ENCODE measurements at regions not wholly inside any gene's neighbourhood (a gene's known extent, or its start where the extent isn't known, plus 50 kb on each side); places are given as distances from the start of the nearest gene placed in this dataset.

DNA sequence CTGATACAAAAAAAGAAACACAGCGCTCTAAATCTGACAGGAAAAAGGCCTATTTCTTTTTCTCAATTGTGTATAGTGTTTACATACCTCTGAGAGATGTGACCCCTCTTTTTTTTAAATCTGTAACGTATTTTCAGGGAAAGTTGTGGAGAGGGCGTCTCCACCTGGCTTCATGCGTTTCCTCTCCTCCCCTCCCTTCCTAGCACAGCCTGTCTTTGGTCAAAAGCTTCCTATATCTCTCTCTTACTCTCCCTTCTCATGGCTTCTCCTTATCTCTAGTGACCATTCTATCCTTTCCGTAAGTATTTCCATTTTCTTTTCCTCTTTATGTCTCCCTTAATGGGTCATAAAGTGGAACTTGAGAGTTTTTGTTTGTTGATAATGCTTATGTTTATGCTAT is 458.9 kb downstream of the HACE1 start:
- no peak for DNase-seq (ENCODE audit: low spot score)
- no peaks in the 10 kb centered on the region for H3K4me1 Mint-ChIP-seq (ENCODE audit: low read depth in 2 of 2)
- no peak for ATAC-seq
- no peaks in the 10 kb centered on the region for H3K27me3 Mint-ChIP-seq
- H3K27ac Mint-ChIP-seq: no peak overlapping the region
- H3K9me3 Mint-ChIP-seq: peaks cover 3% of the 10 kb centered on the region
- H3K4me3 Mint-ChIP-seq: no peak overlapping the region
- no peaks in the 10 kb centered on the region for H3K36me3 Mint-ChIP-seq

DNA sequence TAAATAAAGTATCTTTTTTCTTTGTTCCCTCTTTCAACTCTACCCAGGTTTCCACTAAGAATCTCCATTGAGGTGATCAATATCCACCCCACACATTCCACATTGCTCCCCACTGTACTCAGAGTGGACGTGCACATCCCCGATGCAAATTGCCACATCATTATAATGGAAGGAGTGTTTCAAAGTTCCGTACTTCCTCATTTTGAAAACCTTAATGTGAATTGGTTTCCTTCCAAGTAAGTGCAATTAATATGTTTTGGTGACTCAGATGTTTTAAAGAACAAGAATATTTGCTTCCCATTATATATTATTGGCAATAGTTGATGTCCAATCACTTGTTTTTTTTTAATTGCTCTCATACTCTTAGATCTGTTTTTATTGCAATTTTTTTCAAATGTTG is 463.6 kb downstream of the HACE1 start:
- no peak for ATAC-seq
- DNase-seq (ENCODE audit: low spot score): no peak
- no peak overlapping the region for H3K4me3 Mint-ChIP-seq
- H3K36me3 Mint-ChIP-seq: no peaks in the 10 kb centered on the region
- H3K27me3 Mint-ChIP-seq: no peaks in the 10 kb centered on the region
- peaks cover 6% of the 10 kb centered on the region for H3K9me3 Mint-ChIP-seq
- no peak overlapping the region for H3K27ac Mint-ChIP-seq
- H3K4me1 Mint-ChIP-seq (ENCODE audit: low read depth in 2 of 2): no peaks in the 10 kb centered on the region

DNA sequence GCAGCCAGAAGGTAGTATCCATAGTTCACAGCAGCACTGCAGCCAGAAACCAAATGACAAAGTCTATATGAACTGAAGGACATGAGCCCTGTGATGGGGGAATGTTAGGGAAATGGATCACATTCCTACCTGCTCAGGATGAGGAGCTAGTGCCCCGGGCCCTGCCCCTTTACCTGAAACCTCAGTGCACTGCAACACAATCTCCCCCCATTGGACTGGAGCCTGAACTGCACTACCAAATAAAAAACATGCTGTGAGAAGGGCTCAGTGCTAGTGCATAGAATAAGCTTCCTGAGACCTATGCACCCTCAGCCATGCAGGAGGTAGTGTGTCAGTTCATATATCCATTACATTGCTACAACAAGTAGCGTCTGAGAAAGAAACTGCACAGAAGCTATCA is 477.8 kb downstream of the HACE1 start:
- Mint-ChIP-seq H3K36me3 (no peaks in the 10 kb centered on the region), H3K27ac (no peak overlapping the region), H3K4me1 (ENCODE audit: low read depth in 2 of 2) (no peaks in the 10 kb centered on the region), H3K4me3 (no peak overlapping the region), H3K27me3 (no peaks in the 10 kb centered on the region), H3K9me3 (peaks cover 3% of the 10 kb centered on the region)
- no peak for DNase-seq (ENCODE audit: low spot score)
- no peak for ATAC-seq

DNA sequence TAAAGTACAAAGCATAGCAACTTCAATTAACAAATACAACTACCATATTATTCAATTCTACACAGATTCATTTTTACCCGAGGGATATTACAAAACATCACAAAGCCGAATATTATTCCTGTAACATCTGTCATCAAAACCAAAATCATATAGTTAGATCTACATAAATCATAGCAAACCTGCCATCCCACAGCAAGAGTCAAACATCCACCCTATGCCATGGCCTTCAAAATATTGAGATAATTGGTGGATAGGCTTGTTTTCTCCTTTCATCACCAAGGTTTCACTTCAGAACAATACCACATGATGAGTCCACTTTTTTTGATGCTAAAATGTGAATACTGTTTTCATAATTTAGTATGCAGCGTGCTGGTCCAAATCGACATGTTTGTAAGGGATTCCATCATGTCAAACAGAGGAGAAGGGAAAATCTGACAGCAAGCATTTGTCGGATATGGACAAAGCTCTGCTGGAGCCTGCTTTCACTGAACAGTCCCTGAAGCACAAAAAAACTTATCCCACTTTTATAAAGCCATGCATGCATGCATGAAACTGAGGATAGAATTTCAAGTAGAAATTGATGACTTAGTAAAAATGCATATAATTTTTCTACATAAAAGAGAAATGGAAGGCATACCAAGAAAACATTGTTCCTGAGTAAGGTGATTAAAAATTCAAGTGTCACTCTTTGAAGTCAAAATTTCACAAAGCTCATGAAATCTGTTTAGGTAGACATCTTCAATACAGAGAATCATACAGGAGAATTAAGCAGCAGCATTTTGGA is 494.1 kb downstream of the HACE1 start:
- H3K27me3 Mint-ChIP-seq: no peaks in the 10 kb centered on the region
- no peak overlapping the region for H3K27ac Mint-ChIP-seq

DNA sequence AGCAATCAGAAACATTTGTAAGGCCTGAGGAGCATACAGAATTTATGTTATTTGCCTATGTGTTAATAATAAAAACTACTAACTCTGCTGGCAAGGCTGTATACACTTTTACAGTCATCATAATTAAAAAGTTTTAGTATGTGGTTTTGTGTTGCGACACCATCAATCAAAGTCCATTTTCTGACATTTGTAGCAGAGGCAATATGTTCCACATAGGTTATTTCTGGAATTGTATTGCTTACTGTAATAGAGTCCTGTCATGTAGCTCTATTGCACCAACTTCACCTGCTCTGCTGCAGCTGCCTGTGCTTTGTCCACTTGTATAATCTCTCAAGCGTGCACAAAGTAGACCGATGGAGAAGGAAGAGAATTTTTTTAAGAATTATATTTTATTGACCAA is 501.8 kb downstream of the HACE1 start:
- Mint-ChIP-seq H3K27me3 (no peaks in the 10 kb centered on the region), H3K4me3 (no peak overlapping the region), H3K36me3 (no peaks in the 10 kb centered on the region), H3K27ac (no peak overlapping the region), H3K9me3 (peaks cover 4% of the 10 kb centered on the region), H3K4me1 (ENCODE audit: low read depth in 2 of 2) (no peaks in the 10 kb centered on the region)
- ATAC-seq (no peak), DNase-seq (ENCODE audit: low spot score) (no peak)

More for the DNA sequence above, 494.1 kb downstream of the HACE1 start:
- Mint-ChIP-seq H3K9me3 (peaks cover 13% of the 10 kb centered on the region), H3K4me3 (no peak overlapping the region), H3K4me1 (ENCODE audit: low read depth in 2 of 2) (no peaks in the 10 kb centered on the region), H3K36me3 (no peaks in the 10 kb centered on the region)
- no peak for DNase-seq (ENCODE audit: low spot score)
- ATAC-seq: no peak

DNA sequence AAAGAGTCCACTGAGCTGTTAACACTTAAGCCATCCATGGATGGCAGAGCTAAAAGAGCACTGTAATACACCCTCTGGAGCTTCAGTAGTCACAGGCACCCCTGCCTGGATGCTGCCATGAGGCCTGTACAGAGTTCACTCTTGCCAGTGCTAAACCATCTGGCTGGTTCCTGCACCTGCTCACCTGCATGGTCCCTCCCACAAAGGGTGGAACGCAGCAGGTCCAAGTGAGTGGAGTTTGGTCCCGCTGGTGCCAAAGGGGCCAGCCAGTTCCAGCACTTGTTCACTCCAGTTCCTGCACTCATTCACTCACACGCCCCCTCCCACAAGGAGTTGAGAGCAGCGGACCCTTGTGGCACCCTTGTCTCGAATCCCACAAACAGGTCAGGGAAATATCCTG is 503.5 kb downstream of the HACE1 start:
- H3K4me3 Mint-ChIP-seq: no peak overlapping the region
- no peaks in the 10 kb centered on the region for H3K9me3 Mint-ChIP-seq
- H3K4me1 Mint-ChIP-seq (ENCODE audit: low read depth in 2 of 2): no peaks in the 10 kb centered on the region
- H3K27me3 Mint-ChIP-seq: no peaks in the 10 kb centered on the region
- DNase-seq (ENCODE audit: low spot score) (no peak), ATAC-seq (no peak)
- H3K27ac Mint-ChIP-seq: no peak overlapping the region
- H3K36me3 Mint-ChIP-seq: no peaks in the 10 kb centered on the region

DNA sequence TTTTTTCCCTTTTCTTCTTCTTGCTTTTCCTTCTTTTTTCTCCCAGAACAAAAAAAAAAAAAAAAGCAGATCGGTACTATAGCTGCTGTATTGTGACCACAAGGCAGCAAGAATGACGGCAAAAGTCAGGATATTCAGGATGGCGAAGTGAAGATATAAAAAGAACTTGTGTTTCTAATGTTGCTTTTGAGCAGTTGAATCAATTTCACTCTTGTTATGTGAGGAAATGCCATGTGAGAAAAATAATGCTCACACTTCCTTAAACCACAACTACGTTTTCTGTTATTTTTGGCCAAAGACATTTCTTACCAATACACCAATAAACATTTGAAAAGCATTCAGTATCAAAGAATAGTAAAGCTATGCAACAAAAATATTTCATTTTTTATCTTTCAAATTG is 510.5 kb downstream of the HACE1 start:
- Mint-ChIP-seq H3K27ac (no peak overlapping the region), H3K4me1 (ENCODE audit: low read depth in 2 of 2) (no peaks in the 10 kb centered on the region), H3K9me3 (peaks cover 11% of the 10 kb centered on the region), H3K4me3 (no peak overlapping the region), H3K36me3 (no peaks in the 10 kb centered on the region), H3K27me3 (no peaks in the 10 kb centered on the region)
- DNase-seq (ENCODE audit: low spot score) (no peak), ATAC-seq (no peak)

DNA sequence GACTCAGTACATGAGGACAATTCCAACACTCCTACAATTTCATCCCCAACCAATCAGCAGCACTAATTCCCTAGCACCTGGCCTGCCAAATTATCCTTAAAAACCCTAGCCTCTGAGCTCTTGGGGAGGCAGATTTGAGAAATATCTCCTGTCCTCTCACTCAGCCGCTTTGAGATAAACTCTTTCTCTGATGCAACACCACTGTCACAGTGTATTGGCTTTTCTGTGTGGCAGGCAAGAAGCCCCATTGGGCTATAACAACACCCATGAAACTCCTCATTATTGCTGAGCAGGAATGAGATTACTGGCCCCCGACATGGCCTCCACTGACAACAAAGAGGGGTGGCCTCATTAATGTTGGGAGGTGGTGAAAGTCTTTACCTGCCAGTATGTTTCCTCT is 515.5 kb downstream of the HACE1 start:
- no peak overlapping the region for H3K4me3 Mint-ChIP-seq
- no peak for DNase-seq (ENCODE audit: low spot score)
- no peaks in the 10 kb centered on the region for H3K4me1 Mint-ChIP-seq (ENCODE audit: low read depth in 2 of 2)
- no peaks in the 10 kb centered on the region for H3K36me3 Mint-ChIP-seq
- ATAC-seq: no peak
- peaks cover 9% of the 10 kb centered on the region for H3K9me3 Mint-ChIP-seq
- H3K27me3 Mint-ChIP-seq: no peaks in the 10 kb centered on the region
- H3K27ac Mint-ChIP-seq: no peak overlapping the region

DNA sequence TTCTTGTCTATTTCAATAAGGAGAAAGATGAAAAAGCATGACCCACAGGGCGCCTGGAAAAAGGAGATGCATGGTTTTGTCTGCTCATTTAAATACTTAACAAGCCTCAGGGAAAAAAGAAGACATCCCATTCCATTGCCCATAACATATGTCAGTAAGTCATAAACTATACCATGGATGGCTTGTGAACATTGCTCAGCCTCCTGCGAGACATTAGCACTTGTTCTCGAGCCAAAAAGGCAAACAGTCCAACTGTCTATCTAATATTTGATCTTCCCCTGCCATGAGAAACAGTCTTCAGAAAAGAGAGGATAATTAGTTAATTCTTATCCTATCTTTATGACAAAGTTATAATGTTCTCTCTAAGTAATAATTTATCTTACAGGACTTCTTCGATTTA is 527.4 kb downstream of the HACE1 start:
- Mint-ChIP-seq H3K27ac (no peak overlapping the region), H3K9me3 (peaks cover 3% of the 10 kb centered on the region), H3K4me3 (no peak overlapping the region), H3K4me1 (ENCODE audit: low read depth in 2 of 2) (no peaks in the 10 kb centered on the region), H3K36me3 (no peaks in the 10 kb centered on the region), H3K27me3 (no peaks in the 10 kb centered on the region)
- no peak for ATAC-seq
- DNase-seq (ENCODE audit: low spot score): no peak

DNA sequence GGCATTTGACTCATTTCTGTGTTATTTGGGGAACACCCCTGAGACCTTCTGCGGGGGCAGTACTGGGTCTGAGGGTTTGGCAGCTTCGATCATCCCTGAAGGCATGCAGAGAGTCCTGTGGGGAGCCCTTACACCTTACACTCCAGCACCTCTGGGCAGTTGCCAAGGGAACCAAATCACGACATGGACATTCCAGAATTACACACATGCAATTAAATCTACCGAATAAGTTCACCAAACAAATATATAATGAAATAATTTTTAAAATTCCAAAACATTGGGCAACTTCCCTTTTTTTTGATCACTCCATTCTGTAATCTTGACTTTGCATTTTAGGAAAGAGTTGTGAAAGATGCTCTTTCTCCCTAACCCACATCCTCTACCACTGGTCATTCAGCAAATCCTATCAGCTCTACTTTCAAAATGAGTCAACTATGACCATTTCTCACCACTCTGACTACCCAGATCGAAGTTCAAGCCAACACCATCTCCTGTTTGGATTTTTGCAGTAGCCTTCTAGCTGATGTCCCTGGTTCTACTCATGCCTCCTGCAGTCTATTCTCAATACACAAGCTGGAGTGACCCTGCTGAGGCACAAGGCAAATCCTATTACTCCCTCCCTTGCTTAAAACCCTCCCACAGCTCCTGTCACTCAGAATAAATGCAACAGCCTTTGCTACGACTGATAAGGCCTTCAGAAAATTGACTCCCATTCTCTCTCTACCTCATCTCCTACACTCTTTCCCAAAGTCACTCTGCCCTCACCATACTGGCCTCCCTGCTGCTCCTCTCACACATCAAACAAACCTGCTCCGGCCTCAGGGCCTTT is 533.3 kb downstream of the HACE1 start:
- H3K9me3 Mint-ChIP-seq: no peaks in the 10 kb centered on the region
- no peaks in the 10 kb centered on the region for H3K36me3 Mint-ChIP-seq
- no peak for ATAC-seq
- H3K4me3 Mint-ChIP-seq: no peak overlapping the region
- H3K27me3 Mint-ChIP-seq: no peaks in the 10 kb centered on the region
- H3K27ac Mint-ChIP-seq: no peak overlapping the region
- no peak for DNase-seq (ENCODE audit: low spot score)
- no peaks in the 10 kb centered on the region for H3K4me1 Mint-ChIP-seq (ENCODE audit: low read depth in 2 of 2)

DNA sequence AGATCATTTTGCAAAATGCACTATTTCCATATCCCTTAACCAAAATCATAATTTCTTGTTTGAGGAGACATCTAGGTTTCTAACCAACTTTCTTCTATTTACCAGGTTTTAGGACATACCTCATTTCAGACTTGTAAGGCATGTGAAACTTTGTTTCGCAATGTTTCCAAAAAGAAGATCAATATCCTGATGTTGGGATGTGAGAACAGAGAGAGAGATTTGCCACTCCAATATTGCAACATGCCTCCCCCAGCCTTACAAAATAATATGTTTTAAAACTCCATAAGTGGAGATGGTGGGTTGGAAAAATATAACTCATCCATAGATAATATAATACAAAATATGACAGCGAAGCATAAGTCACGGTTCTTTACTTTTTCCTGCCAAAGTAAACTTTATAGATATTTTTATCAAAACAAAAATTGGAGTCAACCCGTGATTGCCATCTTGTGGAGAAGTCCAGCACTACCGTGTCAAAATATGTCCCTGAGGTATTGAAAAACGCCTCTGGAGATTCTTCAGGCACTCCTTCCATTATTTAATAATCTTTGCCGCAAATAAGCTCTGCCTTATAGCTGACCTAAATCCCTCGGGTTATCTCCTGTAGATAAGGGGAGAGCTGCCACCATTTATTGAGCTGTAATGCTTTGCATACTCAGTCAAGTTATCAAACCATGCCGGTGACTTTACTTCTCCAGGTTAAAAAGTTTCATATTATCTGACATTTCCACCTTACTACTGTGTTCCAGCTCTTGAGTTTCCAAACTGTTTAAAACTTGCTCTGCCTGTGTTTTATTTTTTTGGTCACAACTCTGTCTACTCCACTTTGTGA is 534.2 kb downstream of the HACE1 start:
- no peaks in the 10 kb centered on the region for H3K4me1 Mint-ChIP-seq (ENCODE audit: low read depth in 2 of 2)
- DNase-seq (ENCODE audit: low spot score): no peak
- H3K4me3 Mint-ChIP-seq: no peak overlapping the region
- ATAC-seq: no peak
- H3K27ac Mint-ChIP-seq: no peak overlapping the region
- H3K27me3 Mint-ChIP-seq: no peaks in the 10 kb centered on the region
- H3K9me3 Mint-ChIP-seq: no peaks in the 10 kb centered on the region
- no peaks in the 10 kb centered on the region for H3K36me3 Mint-ChIP-seq

DNA sequence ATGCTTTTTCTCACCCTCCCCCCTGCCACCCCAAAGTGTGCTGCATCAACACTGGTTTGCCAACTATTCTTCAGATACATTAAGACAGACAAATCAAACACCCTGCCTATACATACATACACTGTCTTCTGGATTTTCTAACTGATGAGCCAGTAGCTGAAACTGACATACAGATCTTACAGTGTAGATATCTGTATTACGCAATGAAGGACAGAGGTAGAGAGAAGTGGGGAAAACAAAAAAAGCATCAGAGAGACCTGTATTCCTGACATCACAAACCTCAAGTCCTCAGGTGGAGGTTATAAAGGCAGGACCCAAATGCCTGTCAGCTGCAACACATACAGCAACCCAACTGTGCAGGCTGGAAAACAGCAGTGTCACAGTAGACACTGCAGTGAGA is 535.4 kb downstream of the HACE1 start:
- Mint-ChIP-seq H3K27ac (no peak overlapping the region), H3K9me3 (no peaks in the 10 kb centered on the region), H3K36me3 (no peaks in the 10 kb centered on the region), H3K4me3 (no peak overlapping the region), H3K27me3 (no peaks in the 10 kb centered on the region), H3K4me1 (ENCODE audit: low read depth in 2 of 2) (no peaks in the 10 kb centered on the region)
- DNase-seq (ENCODE audit: low spot score) (no peak), ATAC-seq (no peak)

DNA sequence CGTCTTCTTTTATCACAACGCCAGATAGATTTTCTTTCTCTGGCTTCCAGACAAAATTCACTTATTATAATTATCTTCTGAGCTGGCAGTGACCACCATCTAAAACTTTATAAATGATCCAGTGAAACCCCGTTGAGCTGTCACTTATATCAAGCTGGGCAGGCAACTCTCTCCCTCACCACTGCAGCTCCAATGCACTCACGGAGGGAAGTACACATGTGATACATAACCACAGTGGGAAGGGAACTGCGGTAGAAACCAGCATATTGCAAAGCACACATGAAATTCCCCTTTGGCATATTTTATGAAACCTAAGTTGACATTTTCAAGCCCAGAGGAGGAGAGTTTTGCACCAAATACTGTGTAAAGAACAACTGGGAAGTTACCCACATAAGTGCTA is 536.9 kb downstream of the HACE1 start:
- DNase-seq (ENCODE audit: low spot score): no peak
- no peaks in the 10 kb centered on the region for H3K27me3 Mint-ChIP-seq
- H3K9me3 Mint-ChIP-seq: no peaks in the 10 kb centered on the region
- H3K36me3 Mint-ChIP-seq: no peaks in the 10 kb centered on the region
- no peaks in the 10 kb centered on the region for H3K4me1 Mint-ChIP-seq (ENCODE audit: low read depth in 2 of 2)
- no peak for ATAC-seq
- no peak overlapping the region for H3K4me3 Mint-ChIP-seq
- H3K27ac Mint-ChIP-seq: no peak overlapping the region

DNA sequence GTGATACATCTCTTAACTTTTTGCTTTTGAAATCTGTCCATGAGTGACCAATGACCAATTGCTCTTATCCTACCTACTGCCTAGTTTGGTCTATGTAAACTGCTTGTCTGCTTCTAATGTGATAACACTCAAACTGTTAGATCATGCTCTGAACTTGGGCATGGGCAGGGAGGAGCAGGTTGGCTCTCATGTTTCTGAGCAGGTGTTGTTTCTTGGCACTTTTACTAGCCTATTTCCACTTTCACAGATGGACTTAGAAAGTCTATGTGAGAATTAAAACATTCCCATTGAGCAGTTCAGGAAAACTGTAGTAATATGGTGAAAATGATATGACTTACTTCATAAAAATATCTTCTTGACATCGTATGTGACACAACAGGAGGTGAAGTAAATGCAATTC is 538.4 kb downstream of the HACE1 start:
- Mint-ChIP-seq H3K36me3 (no peaks in the 10 kb centered on the region), H3K4me3 (no peak overlapping the region), H3K27me3 (no peaks in the 10 kb centered on the region), H3K4me1 (ENCODE audit: low read depth in 2 of 2) (no peaks in the 10 kb centered on the region), H3K27ac (no peak overlapping the region), H3K9me3 (no peaks in the 10 kb centered on the region)
- ATAC-seq (no peak), DNase-seq (ENCODE audit: low spot score) (no peak)

Measured in natural killer cell treated with Interleukin-12 subunit alpha and Interleukin-12 subunit beta and Interleukin-15 and Interleukin-18, amount 100 ng/mL, for 72 hours (primary cell).